CD8-positive, alpha-beta memory T cell (primary cell): ENCODE measurements at regions not wholly inside any gene's neighbourhood (a gene's known extent, or its start where the extent isn't known, plus 50 kb on each side); places are given as distances from the start of the nearest gene placed in this dataset.

Experiments used
- CTCF ChIA-PET: fragments of 350-600 bp; sonication (Branson Sonifier 250); formaldehyde crosslinking; loops from one replicate; lab custom pipeline; 2021; ENCODE audit warnings: antibody characterized with exemption; lab: Charles Lee
- POLR2A ChIA-PET: fragments of 350-600 bp; sonication (Branson Sonifier 250); formaldehyde crosslinking; loops from one replicate; lab custom pipeline; 2021; ENCODE audit warnings: antibody characterized with exemption; lab: Charles Lee
- DNase-seq, 5 donors: peaks; one replicate each; pipeline versions ENCODE4 v3.0.0 to v3.0.0-alpha.2; 2020 to 2022; ENCODE audit warnings: mixed read lengths in 1 of 5
- H3K27ac ChIP-seq: one replicate; pipeline ENCODE4 v1.7.0; 2013; ENCODE audit warnings: low read depth, mild to moderate bottlenecking, low read length, moderate library complexity
- H3K27me3 ChIP-seq: 2 replicates; pipeline ENCODE4 v1.7.0; 2013; ENCODE audit warnings: low read length, mild to moderate bottlenecking; ENCODE audit not compliant: insufficient read depth, poor library complexity, severe bottlenecking
- H3K36me3 ChIP-seq: 2 replicates; pipeline ENCODE4 v1.7.0; 2013; ENCODE audit warnings: mild to moderate bottlenecking, low read length, moderate library complexity; ENCODE audit not compliant: insufficient read depth
- H3K4me1 ChIP-seq: 2 replicates; pipeline ENCODE4 v1.7.0; 2013; ENCODE audit warnings: mild to moderate bottlenecking, low read length, moderate library complexity; ENCODE audit not compliant: insufficient read depth
- H3K4me3 ChIP-seq: 2 replicates; pipeline ENCODE4 v1.7.0; 2013; ENCODE audit warnings: mild to moderate bottlenecking, low read length
- H3K9me3 ChIP-seq: 2 replicates; pipeline ENCODE4 v1.7.0; 2013; ENCODE audit warnings: mild to moderate bottlenecking, low read length
- H3K27ac Mint-ChIP-seq, 8 donors: one replicate each; pipeline ENCODE4 v1.8.0; 2020 to 2021; ENCODE audit warnings: mixed read lengths in 8 of 8, mild to moderate bottlenecking in 6 of 8, inconsistent platforms in 3 of 8, moderate library complexity in 3 of 8
- H3K27me3 Mint-ChIP-seq, 2 donors: one replicate each; pipeline ENCODE4 v1.8.0; 2020 to 2021; ENCODE audit warnings: mixed read lengths in 2 of 2, mild to moderate bottlenecking in 1 of 2, moderate library complexity in 1 of 2
- H3K36me3 Mint-ChIP-seq, 3 donors: one replicate each; pipeline ENCODE4 v1.8.0; 2020 to 2021; ENCODE audit warnings: mixed read lengths in 3 of 3, inconsistent platforms in 1 of 3, mild to moderate bottlenecking in 1 of 3
- H3K4me1 Mint-ChIP-seq, 3 donors: one replicate each; pipeline ENCODE4 v1.8.0; 2020 to 2021; ENCODE audit warnings: mixed read lengths in 3 of 3, inconsistent platforms in 1 of 3, mild to moderate bottlenecking in 1 of 3
- H3K4me3 Mint-ChIP-seq, 7 donors: one replicate each; pipeline ENCODE4 v1.8.0; 2020 to 2021; ENCODE audit warnings: mixed read lengths in 7 of 7, mild to moderate bottlenecking in 6 of 7, moderate library complexity in 4 of 7, inconsistent platforms in 2 of 7
- H3K9me3 Mint-ChIP-seq, 5 donors: one replicate each; pipeline ENCODE4 v1.8.0; 2020 to 2022; ENCODE audit warnings: mixed read lengths in 5 of 5, mild to moderate bottlenecking in 3 of 5, moderate library complexity in 2 of 5, inconsistent platforms in 1 of 5

DNA sequence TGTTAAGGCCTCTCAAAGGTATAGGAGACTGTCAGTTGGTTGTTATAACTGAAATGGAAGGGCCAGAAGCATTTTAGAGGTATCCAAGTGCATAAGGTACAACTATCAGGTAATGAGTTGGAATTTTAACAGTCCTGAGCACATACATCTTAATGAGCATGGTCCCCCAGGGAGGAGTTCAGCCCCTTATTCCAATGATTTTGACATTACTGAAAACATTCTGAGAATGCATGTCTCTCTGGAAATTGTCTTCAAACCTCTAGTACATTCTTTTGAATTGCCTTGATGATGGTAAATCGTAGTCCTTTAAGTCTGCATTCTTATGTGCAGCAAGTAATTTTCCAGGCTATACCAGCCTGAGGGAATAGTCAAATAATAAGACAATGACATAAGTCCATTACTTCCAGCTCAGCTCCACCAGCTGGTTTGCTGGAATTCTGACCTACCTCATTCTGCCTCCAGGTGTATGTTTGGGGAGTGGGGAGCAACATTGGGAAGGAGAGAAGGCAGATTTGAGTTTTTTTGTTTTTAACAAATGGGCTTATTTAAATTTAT lies 239.2 kb downstream of the MSRB3 start:
- Histone ChIP-seq H3K9me3 (no peaks in the 10 kb centered on the region), H3K27me3 (no peaks in the 10 kb centered on the region), H3K36me3 (no peaks in the 10 kb centered on the region), H3K4me1 (no peaks in the 10 kb centered on the region), H3K4me3 (no peak overlapping the region), H3K27ac (no peak overlapping the region)
- POLR2A ChIA-PET: no interaction called here
- H3K4me1 Mint-ChIP-seq: no peaks in the 10 kb centered on the region
- no peak for DNase-seq
- H3K27ac Mint-ChIP-seq: no peak overlapping the region
- no peaks in the 10 kb centered on the region for H3K36me3 Mint-ChIP-seq
- peaks cover 0 to 6% of the 10 kb centered on the region in 2 donors for H3K27me3 Mint-ChIP-seq
- CTCF ChIA-PET: no interaction called here
- no peak overlapping the region for H3K4me3 Mint-ChIP-seq
- H3K9me3 Mint-ChIP-seq: peaks cover 0 to 5% (median 0%) of the 10 kb centered on the region in 5 donors

DNA sequence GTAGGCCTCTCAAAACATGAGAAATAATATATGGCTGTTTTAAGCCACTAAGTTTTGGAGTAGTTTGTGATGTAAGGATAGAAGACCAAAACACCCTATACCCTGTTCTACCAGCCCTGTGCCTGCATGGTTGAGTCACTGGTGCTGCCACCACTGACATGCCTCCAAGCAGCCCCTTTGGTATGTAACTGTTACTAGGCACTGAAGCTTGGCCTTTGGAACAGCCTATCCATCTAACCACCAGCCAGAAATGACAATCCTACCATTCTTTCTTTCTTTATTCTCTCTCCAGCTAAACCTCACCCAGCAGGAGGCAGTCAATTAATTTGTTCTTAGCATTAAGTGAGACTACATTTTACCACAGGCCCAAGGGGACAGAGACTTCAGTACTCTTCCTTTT lies 240.3 kb downstream of the MSRB3 start:
- H3K27me3 Mint-ChIP-seq: peaks cover 0 to 5% of the 10 kb centered on the region in 2 donors
- H3K27ac Mint-ChIP-seq: no peak overlapping the region
- H3K9me3 Mint-ChIP-seq: peaks cover 0 to 5% (median 0%) of the 10 kb centered on the region in 5 donors
- H3K4me1 ChIP-seq: no peaks in the 10 kb centered on the region
- H3K36me3 Mint-ChIP-seq: no peaks in the 10 kb centered on the region
- H3K4me3 ChIP-seq: no peak overlapping the region
- no peak for DNase-seq
- no peaks in the 10 kb centered on the region for H3K36me3 ChIP-seq
- H3K9me3 ChIP-seq: no peaks in the 10 kb centered on the region
- no peak overlapping the region for H3K27ac ChIP-seq
- ChIA-PET POLR2A (no interaction called here), CTCF (no interaction called here)
- H3K4me1 Mint-ChIP-seq: no peaks in the 10 kb centered on the region
- no peak overlapping the region for H3K4me3 Mint-ChIP-seq
- no peaks in the 10 kb centered on the region for H3K27me3 ChIP-seq

DNA sequence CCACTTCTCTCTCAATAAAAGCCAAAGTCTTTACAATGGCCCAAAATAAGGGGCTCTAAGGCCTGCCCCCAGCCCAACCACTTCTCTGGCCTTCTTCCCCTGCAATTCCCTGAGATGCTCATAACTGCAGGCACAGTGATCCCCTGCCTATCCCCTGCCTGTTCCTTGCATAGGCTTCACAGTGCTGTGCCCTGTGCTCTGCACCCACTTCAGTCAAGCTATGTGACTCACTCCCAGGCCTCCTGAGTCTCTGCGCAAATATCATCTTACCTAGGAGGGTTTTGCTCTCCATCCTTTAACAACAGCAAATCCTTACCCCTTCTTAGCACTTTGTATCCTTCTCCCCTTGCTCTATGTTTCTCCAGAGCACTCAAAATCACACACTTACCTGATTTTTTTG lies 242.2 kb downstream of the MSRB3 start:
- no peak for DNase-seq
- peaks cover 0 to 5% of the 10 kb centered on the region in 2 donors for H3K27me3 Mint-ChIP-seq
- no peak overlapping the region for H3K4me3 ChIP-seq
- H3K27ac ChIP-seq: no peak overlapping the region
- H3K9me3 ChIP-seq: no peaks in the 10 kb centered on the region
- H3K27me3 ChIP-seq: no peaks in the 10 kb centered on the region
- H3K4me1 ChIP-seq: no peaks in the 10 kb centered on the region
- CTCF ChIA-PET: no interaction called here
- no peaks in the 10 kb centered on the region for H3K36me3 ChIP-seq
- no peak overlapping the region for H3K27ac Mint-ChIP-seq
- no peaks in the 10 kb centered on the region for H3K4me1 Mint-ChIP-seq
- POLR2A ChIA-PET: no interaction called here
- H3K4me3 Mint-ChIP-seq: no peak overlapping the region
- H3K36me3 Mint-ChIP-seq: no peaks in the 10 kb centered on the region
- peaks cover 0 to 5% (median 2%) of the 10 kb centered on the region in 5 donors for H3K9me3 Mint-ChIP-seq

DNA sequence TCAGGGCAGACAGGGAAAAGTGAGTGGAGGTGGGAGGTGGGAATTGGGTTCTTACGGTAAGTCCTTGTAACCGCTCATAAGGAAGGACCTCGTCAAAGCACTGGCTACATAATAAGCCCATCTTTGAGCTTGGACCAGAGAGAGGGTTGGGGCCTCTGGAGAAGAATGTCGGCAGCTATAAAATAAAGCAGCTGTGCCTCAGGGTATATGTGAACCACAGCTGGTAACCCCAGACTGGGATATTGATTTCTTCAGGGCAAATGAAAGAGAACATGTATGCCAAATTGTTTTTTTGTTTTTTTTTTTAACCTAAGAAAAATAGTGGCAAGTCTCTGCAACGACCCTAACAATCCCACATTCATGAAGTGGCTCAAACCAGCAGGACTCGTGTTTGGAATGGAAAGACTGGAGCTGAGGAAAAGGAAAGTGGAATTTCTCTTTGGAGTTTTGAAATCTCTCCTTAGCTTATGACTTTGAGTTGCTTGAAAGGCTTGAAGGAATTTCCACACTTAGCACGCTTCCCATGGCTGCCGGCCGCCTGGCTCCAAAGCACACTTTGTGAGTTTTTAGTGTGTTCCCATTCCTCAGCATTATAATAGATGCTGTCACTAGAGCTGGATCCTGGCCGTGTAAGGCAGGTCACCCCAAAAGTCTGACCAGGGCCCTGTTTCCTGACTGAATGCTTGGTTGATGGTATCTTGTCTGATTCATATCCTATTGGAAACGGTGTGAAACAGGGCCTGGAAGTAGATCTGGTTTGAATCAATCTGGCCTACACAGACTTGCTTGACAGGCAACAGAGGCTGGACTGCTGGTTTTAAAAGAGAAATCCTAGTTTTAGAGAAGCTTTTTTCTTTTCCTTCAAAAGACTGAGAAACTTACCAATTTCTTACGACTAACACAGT lies 244.7 kb downstream of the MSRB3 start:
- peaks cover 2 to 9% (median 4%) of the 10 kb centered on the region in 5 donors for H3K9me3 Mint-ChIP-seq
- H3K36me3 ChIP-seq: no peaks in the 10 kb centered on the region
- no peak overlapping the region for H3K4me3 Mint-ChIP-seq
- H3K27ac Mint-ChIP-seq: no peak overlapping the region
- no peaks in the 10 kb centered on the region for H3K27me3 ChIP-seq
- no peak overlapping the region for H3K4me3 ChIP-seq
- ChIA-PET CTCF (no interaction called here), POLR2A (no interaction called here)
- H3K27me3 Mint-ChIP-seq: peaks cover 0 to 5% of the 10 kb centered on the region in 2 donors
- no peak overlapping the region for H3K27ac ChIP-seq
- H3K4me1 ChIP-seq: no peaks in the 10 kb centered on the region
- no peaks in the 10 kb centered on the region for H3K9me3 ChIP-seq
- no peaks in the 10 kb centered on the region for H3K4me1 Mint-ChIP-seq
- no peaks in the 10 kb centered on the region for H3K36me3 Mint-ChIP-seq
- DNase-seq: no peak

DNA sequence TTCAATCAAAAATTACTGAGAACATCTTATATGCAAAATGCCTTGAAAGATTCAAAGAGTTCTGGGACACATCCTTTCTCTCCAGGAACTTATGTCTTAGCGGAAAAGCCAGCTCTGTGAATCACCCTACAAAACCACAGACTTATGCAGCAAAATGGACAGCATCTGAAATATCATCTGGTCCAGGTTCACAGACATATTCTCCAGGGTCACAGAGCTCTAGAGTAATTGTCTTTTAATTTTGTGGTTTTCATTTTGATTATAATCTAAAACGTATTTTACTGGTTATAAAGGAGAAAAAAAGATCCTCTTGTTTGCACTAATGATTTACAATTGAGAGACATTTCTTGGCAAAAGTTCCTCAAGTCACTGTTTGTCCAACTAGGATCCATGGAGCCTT lies 246.2 kb downstream of the MSRB3 start:
- Mint-ChIP-seq H3K4me3 (no peak overlapping the region), H3K36me3 (no peaks in the 10 kb centered on the region), H3K4me1 (no peaks in the 10 kb centered on the region), H3K27me3 (peaks cover 0 to 7% of the 10 kb centered on the region in 2 donors), H3K27ac (no peak overlapping the region), H3K9me3 (peaks cover 2 to 9% (median 4%) of the 10 kb centered on the region in 5 donors)
- POLR2A ChIA-PET: no interaction called here
- H3K4me3 ChIP-seq: no peak overlapping the region
- H3K36me3 ChIP-seq: no peaks in the 10 kb centered on the region
- H3K27me3 ChIP-seq: no peaks in the 10 kb centered on the region
- H3K27ac ChIP-seq: no peak overlapping the region
- no peaks in the 10 kb centered on the region for H3K9me3 ChIP-seq
- DNase-seq: no peak
- CTCF ChIA-PET: no interaction called here
- no peaks in the 10 kb centered on the region for H3K4me1 ChIP-seq

DNA sequence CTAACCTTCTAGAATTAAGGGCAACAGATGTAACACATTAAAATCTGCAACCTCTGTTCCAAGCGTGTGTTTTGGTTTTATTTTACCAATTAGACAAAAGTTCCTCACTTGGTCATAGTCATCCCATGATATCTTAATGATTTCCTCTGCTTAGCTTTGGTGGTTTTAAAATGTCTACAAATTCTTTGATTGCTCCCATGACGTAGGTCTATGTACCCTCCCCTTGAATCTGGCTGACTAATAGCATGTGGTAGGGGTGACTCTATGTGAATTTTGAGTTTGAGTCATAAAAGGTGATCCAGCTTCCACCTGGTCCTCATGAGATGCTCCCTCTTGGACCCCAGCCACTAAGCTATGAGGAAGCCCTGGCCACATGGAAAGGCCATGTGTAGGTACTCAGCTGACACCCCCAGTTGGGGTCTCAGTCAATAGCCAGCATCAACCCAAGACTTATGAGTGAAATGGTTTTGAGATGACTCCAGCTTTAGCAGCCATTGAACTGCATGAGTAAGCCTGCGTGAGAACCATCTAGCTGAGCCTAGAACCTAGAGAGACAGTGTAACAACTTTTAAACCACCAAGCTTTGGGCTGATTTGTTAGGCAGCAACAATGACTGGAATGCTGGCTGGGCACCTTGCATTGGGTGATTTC lies 247.1 kb downstream of the MSRB3 start:
- Histone ChIP-seq H3K4me1 (no peaks in the 10 kb centered on the region), H3K9me3 (no peaks in the 10 kb centered on the region), H3K36me3 (no peaks in the 10 kb centered on the region), H3K27ac (no peak overlapping the region), H3K4me3 (no peak overlapping the region), H3K27me3 (no peaks in the 10 kb centered on the region)
- POLR2A ChIA-PET: no interaction called here
- Mint-ChIP-seq H3K27ac (no peak overlapping the region), H3K4me1 (no peaks in the 10 kb centered on the region), H3K36me3 (no peaks in the 10 kb centered on the region), H3K27me3 (peaks cover 0 to 6% of the 10 kb centered on the region in 2 donors), H3K4me3 (no peak overlapping the region), H3K9me3 (peaks cover 2 to 7% (median 4%) of the 10 kb centered on the region in 5 donors)
- CTCF ChIA-PET: no interaction called here
- no peak for DNase-seq

DNA sequence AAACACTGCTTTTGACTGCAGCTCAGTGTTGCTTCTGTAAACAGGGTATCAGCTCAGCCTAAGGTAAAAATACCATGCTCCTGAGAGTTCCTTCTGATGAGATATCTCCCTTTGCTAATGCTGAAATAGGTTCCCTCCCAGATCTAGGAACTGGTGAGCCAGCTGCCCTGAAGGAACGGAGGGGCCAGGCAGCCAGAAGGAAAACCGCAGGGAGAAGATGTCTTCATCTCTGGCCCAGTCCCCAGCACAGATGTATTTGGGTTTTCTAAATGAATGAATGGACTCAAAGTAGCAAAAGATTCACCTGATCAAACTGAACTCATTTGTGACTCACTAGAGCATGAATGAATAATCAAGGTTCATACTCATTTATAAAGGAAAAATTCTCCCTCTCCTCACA lies 247.8 kb downstream of the MSRB3 start:
- Mint-ChIP-seq H3K9me3 (peaks cover 2 to 6% (median 4%) of the 10 kb centered on the region in 5 donors), H3K4me3 (no peak overlapping the region), H3K36me3 (no peaks in the 10 kb centered on the region), H3K4me1 (no peaks in the 10 kb centered on the region), H3K27me3 (peaks cover 0 to 2% of the 10 kb centered on the region in 2 donors), H3K27ac (no peak overlapping the region)
- Histone ChIP-seq H3K27me3 (no peaks in the 10 kb centered on the region), H3K9me3 (no peaks in the 10 kb centered on the region), H3K4me1 (no peaks in the 10 kb centered on the region), H3K4me3 (no peak overlapping the region), H3K27ac (no peak overlapping the region), H3K36me3 (no peaks in the 10 kb centered on the region)
- DNase-seq: no peak
- ChIA-PET POLR2A (no interaction called here), CTCF (no interaction called here)

DNA sequence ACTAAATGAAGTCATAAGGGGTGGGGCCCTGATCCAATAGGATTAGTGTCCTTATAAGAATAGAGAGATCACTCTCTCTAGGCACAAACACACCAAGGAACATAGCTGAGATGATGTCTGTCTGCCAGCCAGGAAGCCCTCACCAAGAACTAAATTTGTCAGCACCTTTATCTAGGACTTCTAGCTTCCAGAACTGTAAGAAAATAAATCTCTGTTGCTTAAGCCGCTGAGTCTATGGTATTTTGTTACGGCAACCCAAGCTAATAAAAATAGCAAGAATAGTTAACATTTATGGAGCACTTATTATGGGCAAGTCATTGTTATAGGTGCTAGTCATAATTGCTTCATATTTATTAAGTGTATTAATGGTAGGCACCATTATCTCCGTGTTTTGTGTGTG lies 249.6 kb downstream of the MSRB3 start:
- no peaks in the 10 kb centered on the region for H3K36me3 Mint-ChIP-seq
- Histone ChIP-seq H3K4me1 (no peaks in the 10 kb centered on the region), H3K27ac (no peak overlapping the region), H3K36me3 (no peaks in the 10 kb centered on the region), H3K9me3 (no peaks in the 10 kb centered on the region), H3K27me3 (no peaks in the 10 kb centered on the region), H3K4me3 (no peak overlapping the region)
- CTCF ChIA-PET: no interaction called here
- no peak overlapping the region for H3K27ac Mint-ChIP-seq
- no peak for DNase-seq
- POLR2A ChIA-PET: no interaction called here
- peaks cover 0 to 4% of the 10 kb centered on the region in 2 donors for H3K27me3 Mint-ChIP-seq
- peaks cover 2 to 6% (median 4%) of the 10 kb centered on the region in 5 donors for H3K9me3 Mint-ChIP-seq
- H3K4me3 Mint-ChIP-seq: no peak overlapping the region
- no peaks in the 10 kb centered on the region for H3K4me1 Mint-ChIP-seq
